ENCODE measurements at regions not wholly inside any gene's neighbourhood (a gene's known extent, or its start where the extent isn't known, plus 50 kb on each side); places are given as distances from the start of the nearest gene placed in this dataset.

DNA sequence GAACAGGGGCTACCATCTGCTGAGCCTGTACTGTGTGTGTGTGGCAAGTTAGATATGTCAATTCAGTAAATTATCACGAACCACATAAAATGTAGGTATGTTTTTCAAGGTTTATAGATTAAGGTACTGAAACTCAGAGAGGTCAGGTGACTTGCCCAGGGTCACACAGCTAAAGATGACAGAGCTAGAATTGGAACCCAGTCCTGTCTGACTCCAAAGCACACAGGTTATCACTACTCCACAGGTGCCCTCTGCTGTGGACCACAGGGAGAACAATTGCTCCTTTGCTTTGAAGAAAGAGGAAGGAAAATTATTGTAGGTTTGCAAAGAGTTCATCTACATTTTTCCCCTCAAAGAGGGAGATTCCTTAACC lies 229.7 kb upstream of the AGAP1 start:
- DNase-seq (ENCODE audit: low spot score): no peak

DNA sequence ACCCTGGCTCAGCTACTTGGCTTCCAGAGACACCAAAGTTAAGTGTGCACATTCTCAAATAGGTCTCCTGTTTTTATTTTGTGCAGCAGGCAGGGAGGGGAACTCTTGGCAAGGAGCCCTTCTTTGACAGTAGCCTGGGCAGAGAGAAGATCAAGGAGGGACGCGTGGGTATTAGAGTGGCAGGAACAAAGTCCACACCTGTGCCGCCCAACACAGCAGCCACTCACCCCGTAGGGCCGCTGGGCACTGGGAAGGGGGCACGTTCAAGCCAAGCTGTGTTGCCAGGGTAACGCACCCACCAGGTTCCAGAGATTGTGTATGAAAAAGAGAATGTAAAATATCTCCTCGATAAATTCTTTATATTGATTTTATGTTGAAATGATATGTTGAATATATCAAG lies 229.3 kb upstream of the AGAP1 start:
- no peak for DNase-seq (ENCODE audit: low spot score)

DNA sequence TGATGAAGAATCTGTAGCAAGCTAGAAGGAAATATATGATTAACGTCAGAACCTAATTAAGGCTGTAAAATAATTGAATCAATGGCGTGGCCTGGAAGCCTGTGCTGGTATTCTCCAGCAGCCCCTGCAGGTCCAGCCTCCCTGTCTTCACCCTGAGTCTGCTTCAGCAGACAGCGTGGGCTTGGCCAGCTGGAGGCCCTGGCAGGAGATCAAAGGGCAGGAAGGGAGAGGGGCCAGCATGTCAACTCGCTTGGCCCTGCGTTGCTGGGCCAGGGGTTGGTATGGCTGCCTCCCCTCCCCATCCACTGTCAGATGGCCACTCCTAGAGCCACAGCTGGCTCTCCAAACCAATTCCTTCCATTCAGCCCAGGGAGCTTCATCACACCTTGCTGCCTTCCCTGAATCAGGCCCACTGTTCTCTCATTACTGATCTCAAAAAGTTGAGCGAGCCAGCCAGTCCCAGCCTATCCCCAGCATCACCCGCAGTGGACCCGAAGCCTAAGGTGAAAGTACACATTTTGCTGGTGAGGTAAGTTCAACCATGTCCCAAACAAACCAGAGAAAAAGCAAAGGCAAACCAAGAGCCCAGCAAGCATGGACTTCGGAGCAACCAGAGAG lies 228.4 kb upstream of the AGAP1 start:
- DNase-seq (ENCODE audit: low spot score): no peak

DNA sequence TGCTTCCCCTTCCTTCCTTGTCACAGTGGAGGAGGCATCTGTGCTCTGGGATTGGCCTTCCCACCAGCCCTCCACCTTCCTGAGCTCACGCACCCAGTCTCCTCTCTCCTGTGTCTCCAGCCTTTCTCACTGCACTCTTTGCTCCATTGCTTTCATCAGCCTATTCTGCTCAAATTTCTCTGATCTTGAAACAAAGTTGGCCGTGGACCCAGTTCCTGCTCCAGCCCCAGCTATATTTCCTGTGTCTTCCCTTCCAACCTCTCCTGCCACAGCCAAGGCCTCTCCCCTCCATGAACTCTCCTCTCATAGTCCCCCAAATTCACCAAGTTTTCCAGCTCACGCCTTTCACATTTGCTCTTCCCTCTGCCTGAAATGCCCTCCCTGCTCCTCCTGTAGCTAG lies 226.6 kb upstream of the AGAP1 start:
- DNase-seq (ENCODE audit: low spot score): no peak

DNA sequence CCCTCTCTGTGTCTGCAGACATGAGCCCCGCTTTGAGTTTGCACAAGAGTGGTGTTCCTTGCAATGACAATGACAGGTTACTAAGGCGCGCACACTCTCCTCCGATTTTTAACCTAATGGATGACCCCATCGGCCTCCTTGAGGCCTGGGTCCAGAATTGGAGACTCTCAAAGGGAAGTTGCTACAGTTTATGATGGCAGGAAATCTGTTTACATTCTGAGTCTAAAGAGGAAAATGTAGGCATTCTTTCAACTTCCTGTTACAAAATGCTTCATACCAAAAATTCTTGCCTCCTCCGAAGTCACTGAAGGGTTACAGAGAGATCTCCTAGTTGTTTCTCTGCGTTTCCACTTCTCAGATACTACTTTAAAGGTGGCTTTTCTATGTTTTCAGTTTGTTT lies 225.3 kb upstream of the AGAP1 start:
- no peak for DNase-seq (ENCODE audit: low spot score)

DNA sequence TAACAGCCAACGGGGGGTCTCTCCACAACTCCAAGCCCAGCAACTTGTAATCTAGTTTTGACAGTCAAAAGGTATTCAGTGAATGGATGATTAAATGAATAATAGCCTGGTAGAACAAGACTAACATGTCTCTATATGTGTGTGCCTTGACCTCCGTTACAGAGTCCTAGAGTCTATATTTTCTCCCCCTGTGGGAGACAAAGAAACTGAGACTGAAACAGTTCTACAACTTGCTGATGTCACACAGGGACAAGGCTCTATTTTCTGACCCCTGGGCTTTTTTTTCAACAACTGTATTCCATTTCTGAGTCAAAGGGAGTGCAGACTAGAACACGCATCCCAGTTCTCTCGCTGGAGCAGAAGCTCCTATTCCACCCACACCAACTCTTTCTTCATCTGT lies 223.6 kb upstream of the AGAP1 start:
- DNase-seq (ENCODE audit: low spot score): no peak

DNA sequence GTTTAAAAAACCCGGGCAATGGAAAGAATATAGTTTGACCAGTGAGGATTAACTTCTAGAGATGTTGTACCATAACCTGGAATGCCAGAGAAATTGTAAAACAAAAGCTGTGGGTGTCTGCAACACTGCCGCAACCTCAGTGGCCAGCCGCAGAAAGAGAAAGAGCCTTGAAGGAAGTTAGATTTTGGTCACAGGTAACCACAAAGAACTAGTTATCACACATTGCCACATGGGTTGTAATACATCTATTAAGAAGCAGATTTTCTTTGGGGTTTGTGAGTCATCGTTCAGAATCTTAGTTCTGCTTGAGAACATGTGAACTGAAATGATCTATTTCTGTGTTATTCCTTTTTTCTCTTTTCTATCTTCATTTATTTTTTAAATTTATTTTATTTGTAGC lies 222.9 kb upstream of the AGAP1 start:
- DNase-seq (ENCODE audit: low spot score): no peak

DNA sequence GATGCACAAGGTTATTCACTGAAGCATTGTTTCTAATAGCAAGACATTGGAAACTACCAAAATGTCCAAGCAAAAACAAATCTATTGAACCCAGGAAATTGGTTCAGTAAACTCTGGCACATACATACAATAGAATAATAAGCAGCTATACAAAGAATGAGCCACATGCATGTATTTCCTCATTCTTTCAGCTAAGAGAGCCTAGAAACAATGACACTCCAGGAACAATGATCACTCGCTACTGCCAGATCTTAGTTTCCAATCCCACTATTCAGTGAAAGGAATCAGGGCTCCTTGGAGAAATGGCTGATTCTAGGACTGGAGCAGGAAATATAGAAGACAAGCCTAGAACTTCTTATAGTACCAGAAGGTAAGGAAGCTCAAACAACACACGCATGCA lies 221.9 kb upstream of the AGAP1 start:
- no peak for DNase-seq (ENCODE audit: low spot score)

DNA sequence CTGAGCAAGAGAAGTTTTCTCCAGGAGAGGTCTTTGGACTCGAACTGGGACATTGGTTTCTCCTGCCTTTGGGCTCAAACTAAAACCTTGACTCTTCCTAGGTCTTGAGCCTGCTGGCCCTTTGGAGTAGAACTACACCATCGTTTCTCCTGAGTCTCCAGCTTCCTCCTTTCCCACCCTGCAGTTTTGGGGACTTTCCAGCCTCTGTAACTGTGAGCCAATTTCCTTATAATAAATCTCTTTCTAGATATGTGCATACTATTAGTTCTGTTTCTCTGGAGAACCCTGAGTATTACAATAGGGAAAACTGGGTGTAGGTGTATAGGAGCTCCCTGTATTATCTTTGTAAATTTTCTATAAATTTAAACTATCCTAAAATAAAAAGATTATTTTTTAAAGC lies 219.8 kb upstream of the AGAP1 start:
- DNase-seq (ENCODE audit: low spot score): no peak

DNA sequence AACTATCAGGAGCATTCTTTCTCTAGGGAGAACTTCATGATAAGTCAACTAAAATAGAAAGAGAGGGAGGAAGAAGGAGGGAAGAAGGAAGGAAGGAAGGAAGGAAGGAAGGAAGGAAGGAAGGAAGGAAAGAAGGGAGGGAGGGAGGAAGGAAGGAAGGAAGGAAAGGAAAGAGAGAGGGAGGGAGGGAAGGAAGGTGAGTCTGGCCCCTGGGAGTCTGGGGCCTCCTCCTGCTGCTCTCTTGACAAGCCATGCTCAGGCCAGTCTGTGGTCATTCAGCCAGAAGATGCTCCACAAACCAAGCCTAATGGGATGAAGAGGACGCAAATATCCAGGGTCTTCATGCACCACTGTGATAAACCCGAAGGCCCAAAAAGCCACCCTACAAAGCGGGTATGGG lies 216.4 kb upstream of the AGAP1 start:
- no peak for DNase-seq (ENCODE audit: low spot score)

DNA sequence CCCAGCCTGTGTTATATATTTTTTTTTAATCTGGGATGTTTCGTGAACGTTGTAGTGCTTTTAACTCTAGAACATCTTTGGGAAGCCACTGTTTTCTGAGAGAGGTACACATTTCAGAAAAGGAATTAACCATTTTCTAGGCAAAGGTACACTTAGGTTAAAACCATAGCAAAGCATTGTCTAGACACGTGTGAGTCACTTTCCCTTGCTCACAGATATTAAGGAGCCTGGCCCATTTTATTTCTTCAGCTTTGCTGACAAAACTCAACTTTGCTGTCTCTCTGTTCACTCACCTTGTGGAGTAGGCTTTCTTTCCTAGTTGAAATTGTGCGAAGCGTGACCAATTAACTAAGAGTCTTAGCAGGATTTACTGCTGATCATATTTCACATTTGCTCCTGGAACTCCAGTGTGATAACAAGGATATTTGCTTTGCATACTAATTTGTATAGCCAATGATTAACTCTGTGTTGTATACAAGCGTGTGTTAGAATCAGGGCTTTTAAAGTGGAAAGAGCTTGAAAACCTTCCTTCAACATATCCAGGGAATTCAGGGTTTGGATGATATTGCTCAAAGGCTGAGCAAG lies 215.0 kb upstream of the AGAP1 start:
- no peak for DNase-seq (ENCODE audit: low spot score)

DNA sequence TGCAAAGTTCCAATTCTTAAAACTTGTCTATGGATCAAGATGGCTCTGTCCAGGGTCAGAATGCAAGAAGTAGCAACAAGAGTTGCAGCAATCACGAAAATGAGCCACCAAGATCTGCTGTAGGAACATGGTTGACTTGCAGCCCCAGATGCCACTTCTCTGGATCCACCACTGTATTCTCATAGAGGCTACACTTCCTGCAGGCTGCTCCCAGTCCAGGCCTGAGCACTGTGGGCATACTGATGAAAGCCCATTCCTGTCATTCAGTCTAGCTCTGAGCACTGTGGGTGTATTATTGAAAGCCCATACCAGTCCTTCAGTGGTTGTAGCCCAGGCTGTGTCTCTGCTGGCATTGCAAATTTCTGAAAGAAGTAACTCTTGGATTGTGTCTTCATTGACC lies 213.9 kb upstream of the AGAP1 start:
- DNase-seq (ENCODE audit: low spot score): no peak

DNA sequence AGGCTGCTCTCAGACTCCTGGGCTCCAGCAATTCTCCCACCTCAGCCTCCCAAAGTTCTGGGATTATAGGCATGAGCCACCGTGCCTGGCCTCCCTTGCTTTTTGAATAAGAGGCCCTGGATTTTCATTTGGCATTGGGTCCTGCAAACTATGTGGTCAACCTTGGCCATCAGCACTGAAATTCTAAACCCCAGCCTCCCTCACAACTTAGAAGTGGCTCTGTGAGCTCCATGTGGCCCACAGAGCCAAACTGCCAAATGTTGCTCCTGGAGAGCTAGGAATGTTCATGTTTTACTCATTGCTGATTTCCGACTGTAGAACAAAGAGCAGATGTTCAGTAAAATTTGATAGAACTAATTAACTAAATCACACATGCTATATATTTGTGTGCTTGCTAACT lies 210.6 kb upstream of the AGAP1 start:
- DNase-seq (ENCODE audit: low spot score): no peak

DNA sequence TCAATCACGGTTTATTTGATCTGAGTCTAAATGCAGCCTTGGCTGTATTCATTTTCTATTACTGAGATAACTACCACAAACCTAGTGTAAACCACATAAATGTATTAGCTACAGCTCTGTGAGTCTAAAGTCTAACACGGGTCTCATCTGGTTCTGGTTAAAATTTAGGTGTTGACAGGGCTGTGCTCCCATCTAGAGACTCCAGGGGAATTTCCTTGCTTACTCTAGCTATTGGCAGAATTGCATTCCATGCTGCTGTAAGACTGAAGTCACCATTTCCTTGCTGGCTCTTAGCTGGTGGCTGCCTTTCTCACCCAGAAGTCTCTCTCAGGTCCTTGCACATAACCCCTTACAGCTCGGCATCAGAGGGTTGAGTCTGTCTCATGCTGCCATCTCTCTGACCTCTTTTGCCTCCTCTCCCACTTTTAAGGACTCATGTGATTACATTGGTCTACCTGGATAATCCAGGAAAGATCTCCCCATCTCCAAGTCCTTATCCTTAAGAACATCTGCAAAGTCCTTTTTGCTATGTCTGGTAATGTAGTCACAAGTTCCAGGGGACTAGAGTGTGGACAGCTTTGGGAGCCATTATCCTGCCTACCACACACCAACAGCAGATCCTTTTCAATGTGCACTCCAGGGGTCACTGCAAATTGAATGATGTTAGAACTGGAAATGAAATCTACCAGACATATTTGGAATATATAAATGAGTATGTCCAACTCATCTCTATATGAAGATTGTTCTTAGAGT lies 207.0 kb upstream of the AGAP1 start:
- no peak for DNase-seq (ENCODE audit: low spot score)

DNA sequence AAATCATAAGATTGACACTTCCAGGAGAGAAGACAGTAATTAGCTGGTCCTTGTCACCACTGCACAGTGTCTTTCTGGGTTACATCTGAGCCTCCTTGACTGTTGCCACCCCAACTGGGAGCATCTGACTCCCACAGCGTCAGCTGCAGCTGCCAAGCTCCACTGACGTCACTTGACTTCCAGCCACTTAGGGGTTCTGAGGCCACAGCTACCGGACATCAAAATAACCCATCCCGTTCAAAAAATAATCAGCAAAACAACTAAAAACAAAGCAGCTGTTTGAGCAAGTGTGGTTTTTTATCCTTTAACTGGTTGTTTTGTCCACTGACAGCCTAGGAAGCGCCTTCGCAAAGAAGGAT lies 206.5 kb upstream of the AGAP1 start:
- DNase-seq (ENCODE audit: low spot score): no peak

DNA sequence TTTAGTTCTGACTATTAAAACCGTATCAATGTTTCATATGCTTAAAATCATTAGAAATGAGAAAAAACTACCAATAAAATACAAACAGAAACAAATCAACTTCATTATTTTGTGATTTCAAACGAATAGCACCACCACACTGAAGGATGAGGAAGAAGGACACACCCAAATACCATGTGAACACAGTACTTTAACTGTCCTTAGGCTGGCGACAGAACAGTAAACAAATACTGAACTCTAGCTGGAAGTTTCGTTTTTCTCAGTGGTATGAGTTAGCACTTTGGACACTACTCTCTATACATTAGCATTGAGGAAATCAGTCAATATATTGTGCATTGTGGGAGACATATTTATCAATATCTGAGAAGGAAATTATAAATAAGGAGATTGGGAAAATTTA lies 202.4 kb upstream of the AGAP1 start:
- no peak for DNase-seq (ENCODE audit: low spot score)

DNA sequence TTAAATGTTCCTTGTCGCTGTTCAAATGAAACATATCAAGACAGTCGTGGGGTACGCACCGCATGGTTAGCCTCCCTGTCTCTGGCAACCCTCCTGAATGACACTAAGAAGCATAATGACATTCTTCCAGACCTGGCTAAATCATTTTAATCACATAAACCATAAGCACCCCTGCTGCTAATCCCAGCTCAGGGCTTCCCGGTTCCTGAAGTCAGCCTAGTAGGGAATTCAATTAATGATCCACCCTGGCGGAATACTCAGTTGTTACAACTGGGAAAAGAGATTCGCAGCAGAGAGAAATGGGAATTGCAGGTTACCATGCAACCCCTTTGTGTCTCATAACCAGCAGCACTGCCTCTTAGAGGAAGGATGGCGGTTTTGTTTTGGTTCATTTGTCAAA lies 200.8 kb upstream of the AGAP1 start:
- no peak for DNase-seq (ENCODE audit: low spot score)

DNA sequence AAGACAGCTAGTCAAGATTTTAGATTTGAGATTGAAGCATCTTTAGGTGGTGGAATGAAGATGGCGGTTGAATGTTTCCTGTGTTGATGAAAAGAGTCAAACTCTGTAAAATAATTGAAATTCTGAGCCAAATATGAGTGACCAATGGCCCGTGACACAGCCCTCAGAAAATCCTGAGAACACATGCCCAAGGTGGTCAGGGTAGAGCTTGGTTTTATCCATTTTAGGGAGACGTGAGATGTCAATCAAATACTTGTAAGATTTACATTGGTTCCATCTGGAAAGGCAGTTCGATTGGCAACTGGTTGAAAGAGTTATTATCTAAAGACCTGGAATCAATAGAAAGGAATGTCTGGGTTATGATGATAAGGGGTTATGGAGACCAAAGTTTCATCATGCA lies 198.0 kb upstream of the AGAP1 start:
- no peak for DNase-seq (ENCODE audit: low spot score)

DNA sequence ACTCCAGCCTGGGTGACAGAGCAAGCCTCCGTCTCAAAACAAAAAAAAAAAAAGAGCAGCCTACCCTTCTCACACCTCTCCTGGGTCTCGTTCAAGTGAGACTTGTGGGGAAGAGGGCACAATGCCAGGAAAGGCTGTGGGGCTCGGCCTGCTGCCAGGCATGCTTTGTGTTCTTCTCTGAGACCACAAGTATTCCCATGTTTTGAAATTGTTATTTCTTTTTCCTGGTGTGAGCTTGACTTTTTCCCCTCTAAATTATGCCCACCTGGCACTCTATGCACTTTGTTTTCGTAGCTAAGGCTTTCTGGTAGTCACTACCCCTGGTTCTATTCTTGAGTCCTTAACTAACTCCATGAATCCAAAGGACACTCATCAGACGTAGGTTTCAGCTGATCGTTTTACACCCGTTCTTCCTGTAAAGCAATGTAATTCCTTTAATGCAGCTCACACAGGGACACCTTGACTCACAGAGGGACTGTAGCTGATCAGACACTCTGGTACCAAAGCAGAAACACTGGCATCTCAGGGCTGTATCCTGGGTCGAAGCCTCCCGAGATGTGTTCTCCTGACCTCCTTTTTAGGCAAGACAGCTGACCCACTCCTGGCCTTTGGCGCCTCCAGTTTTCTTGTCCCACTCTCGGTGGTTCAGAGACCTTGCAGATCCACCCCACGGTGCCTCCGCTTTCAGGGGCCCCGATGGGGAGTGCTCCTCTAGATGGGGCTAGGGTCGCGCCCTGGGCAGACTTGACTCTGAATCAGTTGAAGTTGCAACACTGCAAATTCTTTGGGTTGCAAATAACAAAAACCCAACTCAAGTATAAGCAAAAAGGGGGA lies 193.3 kb upstream of the AGAP1 start:
- no peak for DNase-seq (ENCODE audit: low spot score)

DNA sequence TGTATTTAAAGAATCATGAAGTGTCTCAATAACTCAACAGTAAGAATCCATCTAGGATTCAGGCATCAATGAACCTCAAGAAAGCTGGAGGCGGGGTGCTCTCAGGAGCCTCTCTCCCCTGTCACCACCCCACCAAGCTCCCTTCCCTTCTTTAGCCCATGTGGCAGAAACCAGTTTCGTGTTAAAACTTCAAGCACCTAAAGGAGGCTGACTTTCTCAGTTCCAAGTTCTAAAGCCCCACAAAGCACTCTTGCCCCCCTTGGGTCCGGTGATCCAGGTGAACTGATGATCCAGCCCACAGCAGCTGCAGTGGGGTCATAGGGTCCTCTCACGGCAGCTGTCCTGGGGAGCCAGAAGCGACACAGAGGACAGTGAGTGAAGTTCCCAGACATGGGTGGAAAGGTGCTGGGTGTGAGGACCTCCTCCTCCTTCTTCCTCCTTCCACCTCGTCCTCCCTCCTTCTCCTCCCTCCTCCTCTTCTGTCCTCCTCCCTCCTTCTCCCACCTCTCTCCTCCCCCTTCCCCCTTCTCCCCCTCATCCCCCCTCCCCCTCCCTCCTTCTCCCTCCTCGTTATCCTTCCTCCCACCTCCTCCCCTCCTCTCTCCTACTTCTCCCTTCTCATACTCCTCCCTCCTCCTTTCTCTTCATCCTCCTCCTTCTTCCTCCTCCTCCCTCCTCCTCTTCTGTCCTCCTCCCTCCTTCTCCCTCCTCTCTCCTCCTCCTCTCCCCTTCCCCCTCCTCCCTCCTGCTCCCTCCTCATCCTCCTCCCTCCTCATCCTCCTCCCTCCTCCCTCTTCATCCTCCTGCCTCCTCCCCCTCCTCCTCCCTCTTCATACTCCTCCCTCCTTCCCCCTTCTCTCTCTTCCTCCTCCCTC lies 192.4 kb upstream of the AGAP1 start:
- no peak for DNase-seq (ENCODE audit: low spot score)

DNA sequence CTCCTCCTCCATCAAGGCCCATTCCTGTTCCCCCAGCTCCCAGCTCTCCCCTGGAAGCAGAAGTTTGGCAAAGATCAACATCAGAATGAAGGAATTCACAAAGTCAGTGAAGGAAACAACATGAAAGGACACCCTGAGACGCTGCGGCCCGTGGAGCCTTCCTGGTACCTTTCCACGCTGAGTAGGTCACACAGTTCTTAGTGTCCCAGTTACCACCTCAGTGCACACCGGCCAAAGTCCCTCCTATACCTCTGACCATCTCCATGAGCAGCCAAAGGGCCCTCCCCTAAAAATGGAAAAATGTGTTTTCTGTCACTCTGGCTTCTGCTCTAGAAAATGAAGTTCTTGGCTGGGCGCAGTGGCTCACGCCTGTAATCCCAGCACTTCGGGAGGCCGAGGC lies 191.6 kb upstream of the AGAP1 start:
- DNase-seq (ENCODE audit: low spot score): no peak

Data from CD4-positive, alpha-beta T cell treated with Interleukin-6 at 100 ng/mL for 8 hours (primary cell).